DOHH2 (cell line): ENCODE measurements at regions not wholly inside any gene's neighbourhood (a gene's known extent, or its start where the extent isn't known, plus 50 kb on each side); places are given as distances from the start of the nearest gene placed in this dataset.

Source experiments
- H3F3A ChIP-seq: fragments of 200-600 bp; sonication (generic), shearing (Covaris generic); 2 replicates; pipeline ENCODE4 v1.6.0; 2016; ENCODE audit warnings: antibody characterized with exemption, mild to moderate bottlenecking; ENCODE audit not compliant: control insufficient read depth, insufficient read depth
- H3K27ac ChIP-seq: fragments of 200-600 bp; sonication (generic); 2 replicates; pipeline ENCODE4 v1.5.1; 2014; ENCODE audit warnings: low read depth, mild to moderate bottlenecking, low read length, moderate library complexity
- H3K27me3 ChIP-seq: fragments of 200-600 bp; sonication (generic); 2 replicates; pipeline ENCODE4 v1.6.1; 2014; ENCODE audit warnings: mild to moderate bottlenecking, low read length, mixed read lengths; ENCODE audit not compliant: control insufficient read depth
- H3K36me3 ChIP-seq: fragments of 200-600 bp; sonication (generic); 2 replicates; pipeline ENCODE4 v1.6.1; 2014; ENCODE audit warnings: mild to moderate bottlenecking, low read length, moderate library complexity, mixed read lengths; ENCODE audit not compliant: control insufficient read depth
- H3K4me1 ChIP-seq: fragments of 200-600 bp; sonication (generic); 2 replicates; pipeline ENCODE4 v1.6.1; 2014; ENCODE audit warnings: mild to moderate bottlenecking, low read length, mixed read lengths; ENCODE audit not compliant: control insufficient read depth
- H3K4me2 ChIP-seq: fragments of 200-600 bp; sonication (generic); 2 replicates; pipeline ENCODE4 v1.6.0; 2014; ENCODE audit warnings: mild to moderate bottlenecking, low read length, moderate library complexity
- H3K4me3 ChIP-seq: fragments of 200-600 bp; sonication (generic); 2 replicates; pipeline ENCODE4 v1.5.1; 2014; ENCODE audit warnings: mild to moderate bottlenecking, low read length, mixed read lengths
- H3K79me2 ChIP-seq: fragments of 200-600 bp; sonication (generic); 2 replicates; pipeline ENCODE4 v1.6.1; 2014; ENCODE audit warnings: mild to moderate bottlenecking, low read length, mixed read lengths; ENCODE audit not compliant: control insufficient read depth
- H3K9me2 ChIP-seq: fragments of 200-600 bp; sonication (generic); replicated peaks from 2 replicates; pipeline ENCODE4 v1.6.1; 2014; ENCODE audit warnings: mild to moderate bottlenecking, low read length, mixed read lengths; ENCODE audit not compliant: control insufficient read depth
- H3K9me3 ChIP-seq: fragments of 200-600 bp; sonication (generic); 2 replicates; pipeline ENCODE4 v1.6.1; 2014; ENCODE audit warnings: antibody characterized with exemption, low read length, mixed read lengths; ENCODE audit not compliant: control insufficient read depth, insufficient read depth
- H4K20me1 ChIP-seq: fragments of 200-600 bp; sonication (generic); 2 replicates; pipeline ENCODE4 v1.6.0; 2014; ENCODE audit warnings: low read depth, mild to moderate bottlenecking, antibody characterized with exemption, low read length, moderate library complexity; ENCODE audit not compliant: control insufficient read depth, insufficient read depth
- CTCF ChIP-seq: fragments of 200-600 bp; sonication (generic); IDR thresholded peaks from one replicate; pipeline ENCODE4 v1.5.1; 2014; ENCODE audit warnings: antibody characterized with exemption, mild to moderate bottlenecking, low read depth, low read length; ENCODE audit not compliant: poor library complexity, severe bottlenecking
- EZH2phosphoT487 ChIP-seq: fragments of 200-600 bp; sonication (generic); IDR thresholded peaks from 2 replicates; pipeline ENCODE4 v1.6.1; 2017; ENCODE audit warnings: borderline replicate concordance, mild to moderate bottlenecking, antibody characterized with exemption, low read length, moderate library complexity, mixed read lengths

- Histone ChIP-seq H3K4me3 (no peak overlapping the region), H3K36me3 (no peaks in the 10 kb centered on the region), H4K20me1 (no peaks in the 10 kb centered on the region), H3K27me3 (no peaks in the 10 kb centered on the region), H3K27ac (no peak overlapping the region), H3K9me2 (no peaks in the 10 kb centered on the region), H3K79me2 (no peaks in the 10 kb centered on the region), H3K4me2 (no peak overlapping the region), H3K9me3 (no peaks in the 10 kb centered on the region), H3F3A (no peaks in the 10 kb centered on the region), H3K4me1 (no peaks in the 10 kb centered on the region)
- TF ChIP-seq CTCF (no peak), EZH2phosphoT487 (no peak)
Measured at GRCh38 chr5:38650540-38650939, 94.1 kb upstream of the LIFR start.

GRCh38 chr5:38650946-38651345, 94.5 kb upstream of the LIFR start:
- no peaks in the 10 kb centered on the region for H4K20me1 ChIP-seq
- H3K9me2 ChIP-seq, result no peaks in the 10 kb centered on the region
- no peak overlapping the region for H3K4me2 ChIP-seq
- no peaks in the 10 kb centered on the region for H3K9me3 ChIP-seq
- TF ChIP-seq CTCF, result no peak
- no peak for TF ChIP-seq EZH2phosphoT487
- no peaks in the 10 kb centered on the region for H3K4me1 ChIP-seq
- H3K79me2 ChIP-seq, result no peaks in the 10 kb centered on the region
- no peaks in the 10 kb centered on the region for H3K36me3 ChIP-seq
- no peaks in the 10 kb centered on the region for H3K27me3 ChIP-seq
- H3F3A ChIP-seq, result no peaks in the 10 kb centered on the region
- H3K27ac ChIP-seq, result no peak overlapping the region
- no peak overlapping the region for H3K4me3 ChIP-seq

- Histone ChIP-seq H3K4me2 (no peak overlapping the region), H3K27ac (no peak overlapping the region), H3K4me1 (no peaks in the 10 kb centered on the region), H3K9me2 (no peaks in the 10 kb centered on the region), H3K79me2 (no peaks in the 10 kb centered on the region), H4K20me1 (no peaks in the 10 kb centered on the region), H3K27me3 (no peaks in the 10 kb centered on the region), H3K4me3 (no peak overlapping the region), H3K9me3 (no peaks in the 10 kb centered on the region), H3F3A (no peaks in the 10 kb centered on the region), H3K36me3 (no peaks in the 10 kb centered on the region)
- TF ChIP-seq EZH2phosphoT487, result no peak
- no peak for TF ChIP-seq CTCF
Measured at GRCh38 chr5:38651806-38652205, 95.4 kb upstream of the LIFR start.

- Histone ChIP-seq H3K36me3 (no peaks in the 10 kb centered on the region), H3K27me3 (no peaks in the 10 kb centered on the region), H3K4me3 (no peak overlapping the region), H3K4me1 (no peaks in the 10 kb centered on the region), H4K20me1 (no peaks in the 10 kb centered on the region), H3F3A (no peaks in the 10 kb centered on the region), H3K4me2 (no peak overlapping the region), H3K9me2 (no peaks in the 10 kb centered on the region), H3K27ac (no peak overlapping the region), H3K9me3 (no peaks in the 10 kb centered on the region), H3K79me2 (no peaks in the 10 kb centered on the region)
- TF ChIP-seq CTCF, result no peak
- no peak for TF ChIP-seq EZH2phosphoT487
Measured at GRCh38 chr5:38653389-38653788, 96.9 kb upstream of the LIFR start.
